Suppressor macrophage (primary cell): ENCODE measurements at regions not wholly inside any gene's neighbourhood (a gene's known extent, or its start where the extent isn't known, plus 50 kb on each side); places are given as distances from the start of the nearest gene placed in this dataset.

Experiments used
- DNase-seq, 4 experiments: peaks; one replicate each; pipeline ENCODE4 v3.0.0-alpha.2; 2020 to 2022

GRCh38 chr1:18535391-18536210 is 54.9 kb downstream of the KLHDC7A start:
- DNase-seq, result no peak

- no peak for DNase-seq
These were observed 55.6 kb downstream of the KLHDC7A start for GRCh38 chr1:18536356-18536755.

- no peak for DNase-seq
These were observed 56.2 kb downstream of the KLHDC7A start for GRCh38 chr1:18536915-18537314.

GRCh38 chr1:18537386-18538306 is 56.9 kb downstream of the KLHDC7A start:
- no peak for DNase-seq

GRCh38 chr1:18539171-18539570 is 58.4 kb downstream of the KLHDC7A start:
- DNase-seq, result no peak

GRCh38 chr1:18540136-18540765 is 59.5 kb downstream of the KLHDC7A start:
- no peak for DNase-seq

GRCh38 chr1:18541046-18541795 is 60.5 kb downstream of the KLHDC7A start:
- no peak for DNase-seq

- DNase-seq, result no peak
These were observed 61.6 kb downstream of the KLHDC7A start for GRCh38 chr1:18542351-18542750.

- DNase-seq, result no peak
These were observed 65.3 kb downstream of the KLHDC7A start for GRCh38 chr1:18546026-18546425.

GRCh38 chr1:18547460-18547859 is 66.7 kb downstream of the KLHDC7A start:
- DNase-seq, result no peak

GRCh38 chr1:18548643-18549042 is 67.9 kb downstream of the KLHDC7A start:
- DNase-seq, result no peak

- DNase-seq, result no peak
These were observed 68.4 kb downstream of the KLHDC7A start for GRCh38 chr1:18549106-18549505.

GRCh38 chr1:18549906-18550305 is 69.2 kb downstream of the KLHDC7A start:
- no peak for DNase-seq

- DNase-seq, result no peak
These were observed 71.9 kb downstream of the KLHDC7A start for GRCh38 chr1:18552631-18553030.

- DNase-seq, result no peak
These were observed 72.7 kb downstream of the KLHDC7A start for GRCh38 chr1:18553388-18553787.

- DNase-seq, result no peak
These were observed 73.4 kb downstream of the KLHDC7A start for GRCh38 chr1:18554099-18554498.

- no peak for DNase-seq
These were observed 73.9 kb downstream of the KLHDC7A start for GRCh38 chr1:18554597-18554996.

- DNase-seq, result no peak
These were observed 74.3 kb downstream of the KLHDC7A start for GRCh38 chr1:18555036-18555435.

GRCh38 chr1:18556364-18556763 is 74.3 kb upstream of the PAX7 start:
- peak in 3 of 4 experiments; percentile 18 to 35 (median 35) for DNase-seq

GRCh38 chr1:18557621-18558465 is 72.8 kb upstream of the PAX7 start:
- peak; percentile 8 to 56 (median 30) for DNase-seq

GRCh38 chr1:18560692-18561091 is 70.0 kb upstream of the PAX7 start:
- DNase-seq, result no peak
